ENCODE measurements at regions not wholly inside any gene's neighbourhood (a gene's known extent, or its start where the extent isn't known, plus 50 kb on each side); places are given as distances from the start of the nearest gene placed in this dataset.

DNA sequence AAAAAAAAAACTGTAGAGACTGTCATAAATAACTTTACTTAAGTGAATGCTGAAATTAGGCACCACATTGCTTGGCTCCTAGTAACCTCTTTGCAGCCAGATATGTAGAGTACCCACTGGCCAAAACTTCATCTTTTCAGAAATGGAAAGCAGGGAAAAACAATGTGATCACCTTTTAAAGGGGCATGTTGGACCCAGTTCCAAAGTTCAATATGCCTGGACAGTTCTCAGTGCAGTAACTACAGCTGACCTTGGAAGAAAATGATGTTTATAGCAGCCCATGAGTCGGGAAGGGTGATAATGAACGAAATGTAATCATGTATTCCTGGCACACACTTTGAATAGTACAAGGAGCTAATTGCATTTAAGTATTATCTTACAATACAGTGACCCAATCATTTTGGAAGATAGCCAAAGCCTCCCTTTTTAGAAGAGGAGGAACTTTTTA, 93.6 kb upstream of the TAB2 start (continued):
- TF ChIP-seq TCF12 (IDR thresholded peaks at IDR 0.05; ENCODE audit: low read depth, low read length) (no peak), PHF8 (conservative IDR thresholded peaks at IDR 0.05; ENCODE audit: low read depth, low read length) (no peak)

Data from H1 (cell line).